ENCODE measurements at regions not wholly inside any gene's neighbourhood (a gene's known extent, or its start where the extent isn't known, plus 50 kb on each side); places are given as distances from the start of the nearest gene placed in this dataset.

GRCh38 chr5:54873691-54874090, 111.7 kb downstream of the ESM1 start:
- Histone ChIP-seq H3K27ac (ENCODE audit: low read depth, low read length, poor library complexity, severe bottlenecking) (no peak overlapping the region), H3K9me2 (ENCODE audit: insufficient read depth, low read length) (no peaks in the 10 kb centered on the region), H4K20me1 (ENCODE audit: insufficient read depth, low read length) (no peaks in the 10 kb centered on the region), H3K36me3 (ENCODE audit: insufficient read depth, low read length) (no peaks in the 10 kb centered on the region), H2AFZ (ENCODE audit: low read length) (no peak overlapping the region), H3K4me2 (ENCODE audit: low read length) (no peak overlapping the region), H3K4me1 (ENCODE audit: insufficient read depth, low read length, poor library complexity, severe bottlenecking) (no peaks in the 10 kb centered on the region), H3K4me3 (ENCODE audit: low read depth, low read length, poor library complexity, severe bottlenecking) (no peak overlapping the region), H3K9me3 (ENCODE audit: low read length) (no peaks in the 10 kb centered on the region), H3K79me2 (ENCODE audit: insufficient read depth, low read depth, low read length) (no peaks in the 10 kb centered on the region)
- no peak for DNase-seq (ENCODE audit: low spot score)
- no peak for TF ChIP-seq EZH2phosphoT487 (IDR thresholded peaks at IDR 0.05; ENCODE audit: borderline replicate concordance, low read depth, low read length)
- TF ChIP-seq CTCF (conservative IDR thresholded peaks at IDR 0.05; ENCODE audit: low read length) = no peak
- intact Hi-C loops (cut with micrococcal nuclease; ENCODE audit: unreplicated experiment) = no loop called here
- BruUV-seq (replicated peaks) = no TSS peak
- CTCF ChIA-PET (ENCODE audit: unreplicated experiment) = no interaction called here
- POLR2A ChIA-PET = no interaction called here

GRCh38 chr5:54872810-54873209, 112.6 kb downstream of the ESM1 start:
- Histone ChIP-seq H3K79me2 (ENCODE audit: insufficient read depth, low read depth, low read length) (no peaks in the 10 kb centered on the region), H3K36me3 (ENCODE audit: insufficient read depth, low read length) (no peaks in the 10 kb centered on the region), H3K4me3 (ENCODE audit: low read depth, low read length, poor library complexity, severe bottlenecking) (no peak overlapping the region), H3K4me1 (ENCODE audit: insufficient read depth, low read length, poor library complexity, severe bottlenecking) (no peaks in the 10 kb centered on the region), H2AFZ (ENCODE audit: low read length) (no peak overlapping the region), H4K20me1 (ENCODE audit: insufficient read depth, low read length) (no peaks in the 10 kb centered on the region), H3K4me2 (ENCODE audit: low read length) (no peak overlapping the region), H3K9me3 (ENCODE audit: low read length) (no peaks in the 10 kb centered on the region), H3K9me2 (ENCODE audit: insufficient read depth, low read length) (no peaks in the 10 kb centered on the region), H3K27ac (ENCODE audit: low read depth, low read length, poor library complexity, severe bottlenecking) (no peak overlapping the region)
- POLR2A ChIA-PET = no interaction called here
- CTCF ChIA-PET (ENCODE audit: unreplicated experiment) = interaction anchor here (0.7 to 0.9 kb wide), 2 partner anchors 17 to 113 kb away, joined by 3 to 4 read pairs; no protein-coding TSS in a partner anchor
- no peak for TF ChIP-seq CTCF (conservative IDR thresholded peaks at IDR 0.05; ENCODE audit: low read length)
- intact Hi-C loops (cut with micrococcal nuclease; ENCODE audit: unreplicated experiment) = no loop called here
- BruUV-seq (replicated peaks) = no TSS peak
- DNase-seq (ENCODE audit: low spot score) = no peak

- CTCF ChIA-PET (ENCODE audit: unreplicated experiment) = no interaction called here
Observed at GRCh38 chr5:54870271-54870670, 115.1 kb downstream of the ESM1 start.

More at GRCh38 chr5:54870271-54870670, 115.1 kb downstream of the ESM1 start:
- TF ChIP-seq EZH2phosphoT487 (IDR thresholded peaks at IDR 0.05; ENCODE audit: borderline replicate concordance, low read depth, low read length) (no peak), CTCF (conservative IDR thresholded peaks at IDR 0.05; ENCODE audit: low read length) (no peak)
- intact Hi-C loops (cut with micrococcal nuclease; ENCODE audit: unreplicated experiment) = no loop called here
- no peak overlapping the region for H3K4me3 ChIP-seq (ENCODE audit: low read depth, low read length, poor library complexity, severe bottlenecking)
- no peak overlapping the region for H3K4me2 ChIP-seq (ENCODE audit: low read length)
- no TSS peak for BruUV-seq (replicated peaks)
- POLR2A ChIA-PET = no interaction called here
- no peaks in the 10 kb centered on the region for H3K9me3 ChIP-seq (ENCODE audit: low read length)
- no peaks in the 10 kb centered on the region for H3K79me2 ChIP-seq (ENCODE audit: insufficient read depth, low read depth, low read length)
- H3K27ac ChIP-seq (ENCODE audit: low read depth, low read length, poor library complexity, severe bottlenecking) = no peak overlapping the region
- H3K4me1 ChIP-seq (ENCODE audit: insufficient read depth, low read length, poor library complexity, severe bottlenecking) = no peaks in the 10 kb centered on the region
- no peaks in the 10 kb centered on the region for H3K36me3 ChIP-seq (ENCODE audit: insufficient read depth, low read length)
- H4K20me1 ChIP-seq (ENCODE audit: insufficient read depth, low read length) = no peaks in the 10 kb centered on the region
- H3K9me2 ChIP-seq (ENCODE audit: insufficient read depth, low read length) = no peaks in the 10 kb centered on the region
- DNase-seq (ENCODE audit: low spot score) = no peak
- H2AFZ ChIP-seq (ENCODE audit: low read length) = no peak overlapping the region
